ENCODE measurements at regions not wholly inside any gene's neighbourhood (a gene's known extent, or its start where the extent isn't known, plus 50 kb on each side); places are given as distances from the start of the nearest gene placed in this dataset.

- DNase-seq (ENCODE audit: low read depth in 2 of 3, low spot score in 1 of 3): no peak
Observed at GRCh38 chr18:44046376-44046975, 634.2 kb upstream of the SETBP1 start.

DNA sequence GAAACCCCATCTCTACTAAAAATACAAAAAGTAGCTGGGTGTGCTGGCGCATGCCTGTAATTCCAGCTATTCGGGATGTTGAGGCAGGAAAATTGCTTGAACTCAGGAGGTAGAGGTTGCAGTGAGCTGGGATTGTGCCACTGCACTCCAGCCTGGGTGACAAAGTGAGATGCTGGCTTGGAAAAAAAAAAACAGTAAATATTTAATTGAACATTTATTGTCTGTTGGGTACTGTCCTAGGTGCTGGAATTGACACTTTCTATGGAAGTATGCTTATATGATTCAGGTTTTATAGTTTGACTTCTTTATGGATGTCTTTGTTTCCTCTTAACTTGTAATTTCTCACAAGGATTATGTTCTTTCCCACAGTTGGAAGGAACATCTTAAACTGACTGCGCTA lies 633.1 kb upstream of the SETBP1 start:
- DNase-seq (ENCODE audit: low read depth in 2 of 3, low spot score in 1 of 3): no peak

GRCh38 chr18:44048435-44048834 lies 632.3 kb upstream of the SETBP1 start:
- no peak for DNase-seq (ENCODE audit: low read depth in 2 of 3, low spot score in 1 of 3)

GRCh38 chr18:44048846-44049245 lies 631.8 kb upstream of the SETBP1 start:
- no peak for DNase-seq (ENCODE audit: low read depth in 2 of 3, low spot score in 1 of 3)

GRCh38 chr18:44051026-44051425 lies 629.7 kb upstream of the SETBP1 start:
- DNase-seq (ENCODE audit: low read depth in 2 of 3, low spot score in 1 of 3): no peak

DNA sequence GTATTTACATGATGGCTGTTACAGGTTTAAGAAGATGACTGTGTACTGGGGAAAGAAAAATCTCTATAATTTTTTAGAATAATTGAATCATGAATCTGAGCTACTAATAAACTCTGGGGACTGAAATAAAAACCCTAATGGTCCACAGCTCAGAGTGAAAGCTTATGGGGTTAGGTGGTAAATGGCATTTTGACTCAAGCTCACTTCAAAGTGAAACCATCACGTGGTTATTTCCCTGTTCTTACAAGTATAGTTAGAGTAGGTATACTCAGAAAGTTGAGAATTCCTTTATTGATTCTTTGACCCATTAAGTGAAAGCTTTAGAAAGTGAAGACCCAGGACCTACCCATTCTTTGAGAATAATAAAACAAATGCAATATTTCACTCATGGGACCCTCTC lies 626.2 kb upstream of the SETBP1 start:
- no peak for DNase-seq (ENCODE audit: low read depth in 2 of 3, low spot score in 1 of 3)

DNA sequence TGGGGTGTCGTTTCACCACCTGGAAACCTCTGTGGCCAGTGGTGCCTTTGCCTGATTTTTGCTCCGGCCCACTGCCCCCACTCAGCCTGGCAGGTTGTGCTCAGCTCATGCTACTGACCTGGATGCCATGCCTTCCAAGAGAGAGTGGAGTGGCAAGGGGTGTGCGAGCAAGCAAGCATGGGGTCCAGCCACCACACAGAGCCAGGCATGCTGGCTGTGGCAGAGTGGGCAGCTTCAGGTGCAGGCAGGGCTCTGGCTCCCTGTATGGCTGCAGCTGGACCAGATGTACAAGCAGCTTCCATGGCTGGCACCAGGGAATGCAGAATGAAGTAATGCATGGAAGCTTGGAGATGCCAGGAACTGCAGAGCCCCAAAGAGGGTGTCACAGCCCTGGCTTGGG lies 620.5 kb upstream of the SETBP1 start:
- DNase-seq (ENCODE audit: low read depth in 2 of 3, low spot score in 1 of 3): no peak

- no peak for DNase-seq (ENCODE audit: low read depth in 2 of 3, low spot score in 1 of 3)
Observed at GRCh38 chr18:44061438-44061837, 619.2 kb upstream of the SETBP1 start.

- no peak for DNase-seq (ENCODE audit: low read depth in 2 of 3, low spot score in 1 of 3)
Observed at GRCh38 chr18:44062345-44062744, 618.3 kb upstream of the SETBP1 start.

- no peak for DNase-seq (ENCODE audit: low read depth in 2 of 3, low spot score in 1 of 3)
Observed at GRCh38 chr18:44065206-44065605, 615.5 kb upstream of the SETBP1 start.

DNA sequence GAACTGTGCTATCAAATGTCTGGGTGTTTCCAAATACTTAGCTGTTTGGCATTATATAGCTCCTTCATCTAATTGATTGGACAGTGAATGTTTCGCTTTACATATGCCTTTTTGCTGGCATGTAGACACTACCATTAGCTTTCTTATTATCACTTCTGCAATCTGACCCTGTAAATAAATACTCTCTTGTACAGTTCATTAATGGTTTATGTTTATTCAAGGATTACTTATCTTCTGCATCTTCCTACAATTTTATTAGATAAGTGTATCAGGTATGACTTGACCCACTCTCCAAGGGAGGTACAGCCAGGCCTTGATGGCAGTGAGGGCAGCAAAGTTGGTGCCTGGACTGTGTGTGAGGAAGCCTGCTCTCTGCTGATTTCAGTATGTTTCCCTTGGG lies 614.1 kb upstream of the SETBP1 start:
- no peak for DNase-seq (ENCODE audit: low read depth in 2 of 3, low spot score in 1 of 3)

GRCh38 chr18:44067186-44067585 lies 613.5 kb upstream of the SETBP1 start:
- DNase-seq (ENCODE audit: low read depth in 2 of 3, low spot score in 1 of 3): no peak

- DNase-seq (ENCODE audit: low read depth in 2 of 3, low spot score in 1 of 3): no peak
Observed at GRCh38 chr18:44075038-44075437, 605.6 kb upstream of the SETBP1 start.

GRCh38 chr18:44079606-44080005 lies 601.1 kb upstream of the SETBP1 start:
- no peak for DNase-seq (ENCODE audit: low read depth in 2 of 3, low spot score in 1 of 3)

- DNase-seq (ENCODE audit: low read depth in 2 of 3, low spot score in 1 of 3): no peak
Observed at GRCh38 chr18:44080054-44080453, 600.6 kb upstream of the SETBP1 start.

DNA sequence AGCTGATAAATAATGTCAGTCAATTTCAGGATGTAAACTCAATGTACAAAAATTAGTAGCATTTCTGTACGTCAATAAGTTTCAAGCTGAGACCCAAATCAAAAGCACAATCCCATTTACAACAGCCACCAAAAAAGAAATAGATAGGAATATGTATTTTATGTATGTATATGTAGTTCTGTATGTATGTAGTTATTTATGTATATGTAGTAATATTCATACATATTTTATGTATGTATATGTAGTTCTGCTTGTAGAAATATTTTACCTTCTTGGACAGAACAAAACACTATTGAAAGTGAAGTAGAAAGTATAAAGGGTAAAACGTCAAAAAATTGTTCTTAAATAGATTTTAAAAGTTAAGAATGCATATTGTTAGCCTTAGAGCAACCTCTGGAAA lies 591.0 kb upstream of the SETBP1 start:
- DNase-seq (ENCODE audit: low read depth in 2 of 3, low spot score in 1 of 3): no peak

GRCh38 chr18:44090453-44090852 lies 590.2 kb upstream of the SETBP1 start:
- no peak for DNase-seq (ENCODE audit: low read depth in 2 of 3, low spot score in 1 of 3)

DNA sequence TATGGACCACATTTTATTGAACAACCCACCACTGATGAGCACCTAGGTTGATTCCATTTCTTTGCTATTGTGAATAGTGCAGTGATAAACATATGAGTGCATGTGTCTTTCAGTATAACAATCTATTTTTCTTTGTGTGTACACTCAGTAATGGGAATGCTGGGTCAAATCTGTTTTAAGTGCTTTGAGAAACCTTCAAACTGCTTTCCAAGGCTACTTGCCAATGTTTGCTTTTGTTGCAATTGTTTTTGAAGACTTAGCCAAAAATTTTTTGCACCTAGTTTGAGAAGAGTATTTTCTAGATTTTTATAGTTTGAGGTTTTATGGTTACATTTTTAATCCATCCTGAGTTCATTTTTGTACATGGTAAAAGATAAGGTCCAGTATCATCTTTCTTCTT lies 587.4 kb upstream of the SETBP1 start:
- DNase-seq (ENCODE audit: low read depth in 2 of 3, low spot score in 1 of 3): no peak

- DNase-seq (ENCODE audit: low read depth in 2 of 3, low spot score in 1 of 3): no peak
Observed at GRCh38 chr18:44096016-44096415, 584.7 kb upstream of the SETBP1 start.

DNA sequence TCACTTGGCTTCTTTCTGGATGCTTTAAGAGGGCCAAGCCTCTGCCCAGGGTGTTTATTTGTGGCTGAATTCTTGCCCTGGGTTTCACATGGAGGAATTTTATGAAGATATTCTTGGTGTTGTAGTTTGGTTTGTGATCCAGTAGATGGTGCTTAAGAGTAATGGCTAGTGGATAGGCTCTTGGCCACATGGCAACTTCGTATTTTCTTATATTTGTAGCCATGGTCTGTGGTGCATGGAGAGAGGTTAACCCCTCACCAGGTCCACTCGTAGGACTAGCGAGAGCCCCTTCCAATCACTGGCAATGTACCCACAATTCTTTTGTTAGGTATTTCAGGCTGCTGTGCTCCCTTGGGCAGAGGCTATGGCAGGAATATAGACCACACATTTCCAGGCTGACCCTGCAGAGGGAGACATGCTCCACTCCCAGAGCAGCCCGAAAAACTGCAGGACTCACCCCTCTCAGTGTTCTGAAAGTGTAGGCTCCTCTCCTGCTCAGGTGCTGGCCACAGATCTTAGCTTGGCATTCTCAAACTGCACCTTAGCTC lies 582.1 kb upstream of the SETBP1 start:
- DNase-seq (ENCODE audit: low read depth in 2 of 3, low spot score in 1 of 3): no peak

DNA sequence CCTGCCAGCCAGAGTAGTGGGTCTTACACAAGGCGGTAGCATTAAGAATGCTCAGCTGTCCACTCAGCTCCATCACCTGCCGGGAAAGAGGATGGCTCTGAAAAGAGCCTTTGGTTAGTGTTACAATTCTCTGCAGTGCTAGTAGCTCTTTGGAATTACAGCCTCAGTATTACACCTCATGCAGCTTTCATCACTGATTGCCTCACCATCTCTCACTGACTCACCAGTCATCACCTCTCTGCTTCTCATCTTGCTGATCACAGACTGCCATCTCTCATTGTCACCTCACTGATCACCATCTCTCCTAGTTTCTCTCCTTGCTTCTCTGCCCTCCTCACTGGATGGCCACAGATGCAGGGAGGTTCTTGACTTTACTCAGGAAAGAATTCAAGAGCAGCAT lies 573.5 kb upstream of the SETBP1 start:
- DNase-seq (ENCODE audit: low read depth in 2 of 3, low spot score in 1 of 3): no peak

DNA sequence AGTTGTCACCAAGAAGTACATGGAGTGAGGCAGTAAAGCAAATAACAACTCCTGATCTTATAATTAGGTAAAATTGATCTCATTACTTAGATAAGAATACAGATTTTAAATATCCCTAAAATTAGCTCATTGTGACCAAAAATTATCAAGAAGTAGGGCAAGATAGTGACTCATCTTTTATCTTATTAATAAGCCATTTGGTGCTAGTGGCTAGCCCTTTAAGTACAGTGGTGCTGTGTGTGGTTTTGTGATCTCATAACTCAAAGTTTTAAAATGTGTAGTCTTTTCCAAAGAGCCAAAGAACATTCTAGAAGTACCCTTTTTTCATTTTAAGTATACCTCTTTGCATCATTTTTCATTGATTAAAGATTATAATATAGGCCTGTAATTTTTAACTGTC lies 569.4 kb upstream of the SETBP1 start:
- DNase-seq (ENCODE audit: low read depth in 2 of 3, low spot score in 1 of 3): no peak

DNA sequence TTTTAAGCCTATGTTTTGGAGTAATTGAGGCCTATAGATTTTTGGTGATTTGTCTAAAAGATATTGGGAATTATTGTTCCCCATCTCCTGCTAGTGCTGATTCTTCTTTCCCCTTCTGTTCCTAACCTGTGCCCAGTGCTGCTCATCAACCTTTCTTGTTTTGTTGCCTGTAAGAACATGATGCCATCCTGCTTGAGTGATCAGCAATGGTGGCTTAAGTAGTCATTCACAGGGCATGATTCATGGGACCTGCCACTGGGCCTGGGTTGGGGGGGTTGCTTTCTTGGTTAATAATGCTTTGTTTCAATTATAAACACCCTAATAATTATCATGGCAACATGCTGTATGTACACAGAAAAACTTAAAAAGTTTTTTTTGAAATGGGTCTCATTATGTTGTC lies 562.9 kb upstream of the SETBP1 start:
- DNase-seq (ENCODE audit: low read depth in 2 of 3, low spot score in 1 of 3): no peak

DNA sequence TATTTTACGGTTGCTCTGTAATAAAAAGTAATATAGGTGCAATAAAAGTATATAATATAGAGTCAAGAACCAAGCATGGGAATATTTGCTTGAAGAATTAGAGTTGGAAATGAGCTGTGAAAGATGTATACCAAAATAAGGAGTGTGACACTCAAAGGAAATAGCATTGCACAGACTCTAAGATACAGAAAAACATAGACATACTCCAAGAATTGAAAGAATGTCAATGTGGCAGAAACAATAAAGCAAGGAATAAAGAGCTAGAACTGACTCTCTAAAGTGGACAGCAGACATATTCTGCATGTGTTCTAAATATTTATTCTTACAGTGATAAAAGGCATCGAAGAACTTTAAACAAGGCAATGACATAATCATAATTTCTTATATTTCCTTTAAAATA lies 561.1 kb upstream of the SETBP1 start:
- no peak for DNase-seq (ENCODE audit: low read depth in 2 of 3, low spot score in 1 of 3)

Data from stimulated activated CD4-positive, alpha-beta T cell treated with anti-CD3 and anti-CD28 coated beads, Interleukin-12 subunit alpha, Interleukin-12 subunit beta, amount 100 ng/mL, for 48 hours (primary cell).